Iris pigment epithelial cell (primary cell): ENCODE measurements at regions not wholly inside any gene's neighbourhood (a gene's known extent, or its start where the extent isn't known, plus 50 kb on each side); places are given as distances from the start of the nearest gene placed in this dataset.

Experiments used
- DNase-seq: peaks from one replicate; pipeline ENCODE4 v3.0.0-alpha.2; 2011; ENCODE audit warnings: low read depth

GRCh38 chr4:14049946-14050345 lies 422.4 kb upstream of the BOD1L1 start:
- DNase-seq, result peak; percentile 17

GRCh38 chr4:14053291-14053690 lies 425.8 kb upstream of the BOD1L1 start:
- no peak for DNase-seq

GRCh38 chr4:14054391-14054790 lies 426.9 kb upstream of the BOD1L1 start:
- DNase-seq, result no peak

GRCh38 chr4:14059006-14059405 lies 431.5 kb upstream of the BOD1L1 start:
- peak; percentile 74 for DNase-seq

- no peak for DNase-seq
Measured at GRCh38 chr4:14064984-14065383, 437.5 kb upstream of the BOD1L1 start.

- DNase-seq, result no peak
Measured at GRCh38 chr4:14065406-14065805, 437.9 kb upstream of the BOD1L1 start.

- no peak for DNase-seq
Measured at GRCh38 chr4:14066979-14067378, 439.5 kb upstream of the BOD1L1 start.

GRCh38 chr4:14069886-14070285 lies 442.4 kb upstream of the BOD1L1 start:
- no peak for DNase-seq

GRCh38 chr4:14070289-14070880 lies 442.9 kb upstream of the BOD1L1 start:
- no peak for DNase-seq

GRCh38 chr4:14072506-14072905 lies 445.0 kb upstream of the BOD1L1 start:
- no peak for DNase-seq

GRCh38 chr4:14076776-14077175 lies 449.3 kb upstream of the BOD1L1 start:
- DNase-seq, result no peak

GRCh38 chr4:14078326-14078725 lies 450.8 kb upstream of the BOD1L1 start:
- no peak for DNase-seq

GRCh38 chr4:14079601-14080000 lies 452.1 kb upstream of the BOD1L1 start:
- no peak for DNase-seq

- DNase-seq, result no peak
Measured at GRCh38 chr4:14083150-14083549, 455.6 kb upstream of the BOD1L1 start.

GRCh38 chr4:14084598-14084997 lies 457.1 kb upstream of the BOD1L1 start:
- no peak for DNase-seq

GRCh38 chr4:14087459-14087858 lies 459.9 kb upstream of the BOD1L1 start:
- no peak for DNase-seq

- no peak for DNase-seq
Measured at GRCh38 chr4:14087921-14088320, 460.4 kb upstream of the BOD1L1 start.

- DNase-seq, result no peak
Measured at GRCh38 chr4:14091531-14091930, 464.0 kb upstream of the BOD1L1 start.

- DNase-seq, result peak; percentile 65
Measured at GRCh38 chr4:14091966-14092365, 464.4 kb upstream of the BOD1L1 start.

GRCh38 chr4:14092741-14093140 lies 465.2 kb upstream of the BOD1L1 start:
- DNase-seq, result no peak

GRCh38 chr4:14095831-14096230 lies 468.3 kb upstream of the BOD1L1 start:
- no peak for DNase-seq

GRCh38 chr4:14096396-14096965 lies 469.0 kb upstream of the BOD1L1 start:
- DNase-seq, result peak; percentile 63

GRCh38 chr4:14100349-14100748 lies 472.8 kb upstream of the BOD1L1 start:
- DNase-seq, result no peak

- DNase-seq, result peak; percentile 90
Measured at GRCh38 chr4:14110407-14110806, 482.9 kb upstream of the BOD1L1 start.
